GM12878 (cell line): ENCODE measurements at regions not wholly inside any gene's neighbourhood (a gene's known extent, or its start where the extent isn't known, plus 50 kb on each side); places are given as distances from the start of the nearest gene placed in this dataset.

Experiments used
- ATAC-seq: fragments of 200-7000 bp; cut with Tn5 transposase; 3 replicates; pipeline ENCODE4 v1.9.1; 2020; ENCODE audit warnings: mild to moderate bottlenecking, moderate library complexity
- BruUV-seq: library from RNA; stranded (reverse); fragments of 400-500 nt; replicated peaks from 2 replicates; lab custom pipeline; 2021; lab: Mats Ljungman, UMichigan
- CTCF ChIA-PET: fragments of 300-600 bp; sonication (Branson Sonifier 250); formaldehyde crosslinking; extraction: SDS; loops from one replicate; lab custom pipeline; 2021; ENCODE audit warnings: inconsistent platforms; lab: Yijun Ruan, JAX
- POLR2A ChIA-PET: fragments of 350-600 bp; formaldehyde crosslinking; extraction: SDS; loops from one replicate; lab custom pipeline; 2021; ENCODE audit warnings: inconsistent platforms; lab: Charles Lee
- RAD21 ChIA-PET: fragments of 300-600 bp; sonication (Branson Sonifier 250); formaldehyde crosslinking; loops from one replicate; lab custom pipeline; 2023; ENCODE audit warnings: antibody characterized with exemption; ENCODE audit not compliant: unreplicated experiment; lab: Charles Lee
- SMC1A ChIA-PET: fragments of 300-600 bp; sonication (Branson Sonifier 250); formaldehyde crosslinking; loops from one replicate; lab custom pipeline; 2023; ENCODE audit not compliant: unreplicated experiment, uncharacterized antibody; lab: Charles Lee
- DNase-seq: peaks from one replicate; pipeline ENCODE4 v3.0.0-alpha.2; 2011; ENCODE audit warnings: low read depth, low spot score
- FAIRE-seq: peaks from 3 replicates; lab custom pipeline; 2011; peaks lifted over from hg19 to GRCh38; lab: Jason Lieb, UNC
- H2AFZ ChIP-seq: 2 replicates; pipeline ENCODE4 v1.6.0; 2011; ENCODE audit warnings: low read depth, low read length, control low read depth; ENCODE audit not compliant: control insufficient read depth
- H3K27ac ChIP-seq: 2 replicates; pipeline ENCODE4 v1.5.1; 2011; ENCODE audit warnings: control low read depth; ENCODE audit not compliant: control insufficient read depth, insufficient read depth
- H3K27me3 ChIP-seq, 2 experiments: replicated peaks in 1 of 2; 2 replicates each; pipeline versions ENCODE4 v1.6.0 to v1.6.1; 2011; ENCODE audit warnings: low read length in 1 of 2; ENCODE audit not compliant: control insufficient read depth in 2 of 2, insufficient read depth in 2 of 2
- H3K36me3 ChIP-seq, 2 experiments: 2 replicates each; pipeline ENCODE4 v1.5.1; 2011; ENCODE audit warnings: low read length in 1 of 2; ENCODE audit not compliant: control insufficient read depth in 2 of 2, insufficient read depth in 2 of 2
- H3K4me1 ChIP-seq: 2 replicates; pipeline ENCODE4 v1.6.1; 2011; ENCODE audit warnings: mild to moderate bottlenecking, low read length, moderate library complexity, mixed read lengths; ENCODE audit not compliant: control insufficient read depth, insufficient read depth
- H3K4me2 ChIP-seq: 2 replicates; pipeline ENCODE4 v1.6.0; 2011; ENCODE audit warnings: control low read depth; ENCODE audit not compliant: control insufficient read depth, insufficient read depth
- H3K4me3 ChIP-seq: fragments of 200-600 bp; sonication (generic); 2 replicates; pipeline ENCODE4 v1.5.1; 2016
- H3K79me2 ChIP-seq: 2 replicates; pipeline ENCODE4 v1.6.0; 2011; ENCODE audit warnings: low read length; ENCODE audit not compliant: control insufficient read depth, insufficient read depth
- H3K9ac ChIP-seq: 2 replicates; pipeline ENCODE4 v1.8.0; 2011; ENCODE audit warnings: low read length, control low read depth, mixed read lengths; ENCODE audit not compliant: control insufficient read depth, insufficient read depth
- H3K9me3 ChIP-seq: replicated peaks from 3 replicates; pipeline ENCODE4 v1.5.1; 2011; ENCODE audit warnings: mild to moderate bottlenecking, low read length; ENCODE audit not compliant: control insufficient read depth, insufficient read depth
- H4K20me1 ChIP-seq: 2 replicates; pipeline ENCODE4 v1.6.0; 2011; ENCODE audit not compliant: control insufficient read depth, insufficient read depth
- BHLHE40 ChIP-seq, 2 experiments: fragments of 450-650 bp in 1 of 2; IDR thresholded peaks; 2 replicates each; pipeline ENCODE4 v1.6.1; 2011 to 2017; ENCODE audit warnings: low read depth in 2 of 2, borderline replicate concordance in 1 of 2, improper control_type of control experiment in 1 of 2, low read length in 1 of 2, mild to moderate bottlenecking in 1 of 2
- BMI1 ChIP-seq: fragments of 450-650 bp; IDR thresholded peaks from 2 replicates; pipeline ENCODE4 v1.6.1; 2016; ENCODE audit warnings: mild to moderate bottlenecking, moderate library complexity, borderline replicate concordance
- E2F8 ChIP-seq: fragments of 450-650 bp; IDR thresholded peaks from 2 replicates; pipeline ENCODE4 v1.6.1; 2018; ENCODE audit warnings: mild to moderate bottlenecking, low read depth, moderate library complexity; ENCODE audit not compliant: partially characterized antibody
- HDAC2 ChIP-seq: fragments of 200-600 bp; sonication (generic); IDR thresholded peaks from 2 replicates; pipeline ENCODE4 v1.6.1; 2017
- MYC ChIP-seq: IDR thresholded peaks from 2 replicates; pipeline ENCODE4 v1.6.1; 2011; ENCODE audit warnings: mild to moderate bottlenecking, low read length, moderate library complexity, inconsistent platforms; ENCODE audit not compliant: insufficient read depth, insufficient replicate concordance, insufficient read length, severe bottlenecking
- NR2C2 ChIP-seq: IDR thresholded peaks from 2 replicates; pipeline ENCODE4 v1.6.1; 2011; ENCODE audit warnings: borderline replicate concordance, low read depth; ENCODE audit not compliant: control insufficient read depth, insufficient read length
- WGBS: methylation state at CpG from one replicate; pipeline ENCODE4 v1.1.6; 2016; ENCODE audit warnings: low lambda C conversion rate; ENCODE audit not compliant: insufficient replicate concordance, insufficient coverage; ENCODE audit errors: missing lambda C conversion rate; 5-methylcytosine and 5-hydroxymethylcytosine counted together
- in situ Hi-C: fragments of 300-500 bp; cut with MboI; formaldehyde crosslinking; loops from 9 replicates; pipeline ENCODE4 v1.14.3; 2018; ENCODE audit warnings: mixed read lengths
- intact Hi-C: fragments of 100-400 bp; cut with micrococcal nuclease; formaldehyde crosslinking; loops from one replicate; pipeline ENCODE4 v1.14.2; 2022; ENCODE audit not compliant: unreplicated experiment

DNA sequence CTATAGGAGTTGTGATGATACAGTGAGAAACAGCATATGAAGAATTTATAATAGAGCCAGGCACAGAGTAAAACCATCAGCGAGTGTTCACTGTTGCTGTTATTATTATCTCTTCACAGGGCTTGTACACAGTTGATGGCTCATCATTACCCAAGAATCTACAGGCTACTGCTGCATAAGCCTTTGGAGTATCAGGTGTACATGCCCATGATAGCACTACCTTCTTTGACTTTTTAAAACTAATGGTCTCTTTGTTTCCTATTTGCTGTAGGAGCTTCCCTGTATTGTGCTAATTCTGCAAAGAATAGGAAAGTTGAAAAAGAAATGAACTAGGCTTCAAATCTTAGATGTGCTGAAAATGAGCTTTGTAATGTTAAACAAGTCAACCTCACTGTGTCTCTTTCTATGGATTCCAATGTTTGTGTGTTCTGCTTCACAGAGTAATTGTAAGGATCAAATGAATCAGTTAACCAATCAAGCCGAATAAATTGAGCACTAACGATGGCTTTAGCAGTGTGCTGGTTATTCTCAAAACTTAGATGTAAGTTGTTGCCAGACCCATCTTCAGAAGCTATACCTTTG lies 138.8 kb downstream of the TUSC7 start:
- H3K79me2 ChIP-seq, result no peaks in the 10 kb centered on the region
- no peak overlapping the region for H3K27ac ChIP-seq
- ChIA-PET POLR2A (no interaction called here), SMC1A (no interaction called here), RAD21 (no interaction called here), CTCF (interaction anchor here (1.6 kb wide), 1 partner anchor 16 kb away, joined by 3 read pairs; no protein-coding TSS in a partner anchor)
- FAIRE-seq (no peak), ATAC-seq (no peak), DNase-seq (no peak)
- no peak overlapping the region for H3K4me3 ChIP-seq
- no peaks in the 10 kb centered on the region for H4K20me1 ChIP-seq
- BruUV-seq, result no TSS peak
- intact Hi-C loops, result no loop called here
- 42% methylated on average over 3 of the region's 3 CpGs for WGBS
- no peaks in the 10 kb centered on the region for H3K4me1 ChIP-seq
- no peaks in the 10 kb centered on the region for H3K9me3 ChIP-seq
- no peak overlapping the region for H3K4me2 ChIP-seq
- H3K9ac ChIP-seq, result no peak overlapping the region
- peaks cover 0 to 1% of the 10 kb centered on the region in 2 experiments; a peak in 1 of 4 replicates for H3K27me3 ChIP-seq
- H3K36me3 ChIP-seq, result no peaks in the 10 kb centered on the region
- no peak overlapping the region for H2AFZ ChIP-seq
- TF ChIP-seq BMI1 (no peak), MYC (no peak), E2F8 (no peak), BHLHE40 (IDR thresholded peaks at IDR 0.05; ENCODE audit: borderline replicate concordance in 1 of 2, low read depth in 2 of 2, low read length in 1 of 2) (no peak), HDAC2 (no peak), NR2C2 (no peak)
- in situ Hi-C loops, result no loop called here
